SK-N-SH (cell line): ENCODE measurements at regions not wholly inside any gene's neighbourhood (a gene's known extent, or its start where the extent isn't known, plus 50 kb on each side); places are given as distances from the start of the nearest gene placed in this dataset.

ENCODE experiments used
- CTCF ChIP-seq: fragments of 200-600 bp; sonication (generic); IDR thresholded peaks from 2 replicates; pipeline ENCODE4 v1.6.1; 2017; ENCODE audit warnings: antibody characterized with exemption, mild to moderate bottlenecking, moderate library complexity
- EP300 ChIP-seq, 2 experiments: IDR thresholded peaks; 2 replicates each; pipeline versions ENCODE4 v1.4.0 to v1.6.1; 2012; ENCODE audit warnings: borderline replicate concordance in 1 of 2, low read depth in 1 of 2, low read length in 1 of 2
- FOSL2 ChIP-seq: IDR thresholded peaks from 2 replicates; pipeline ENCODE4 v1.4.0; 2012; ENCODE audit warnings: low read depth, mild to moderate bottlenecking, moderate library complexity, borderline replicate concordance
- RAD21 ChIP-seq: IDR thresholded peaks from 2 replicates; pipeline ENCODE4 v1.6.1; 2012; ENCODE audit warnings: mild to moderate bottlenecking, low read length
- SIN3A ChIP-seq: IDR thresholded peaks from 2 replicates; pipeline ENCODE4 v1.6.1; 2012; ENCODE audit warnings: low read depth, mild to moderate bottlenecking, low read length, moderate library complexity, borderline replicate concordance
- USF2 ChIP-seq: fragments of 150-350 bp; IDR thresholded peaks from 2 replicates; pipeline ENCODE4 v1.6.1; 2017; ENCODE audit warnings: antibody characterized with exemption, low read length, low read depth, borderline replicate concordance

GRCh38 chr17:65394811-65395472 is 166.5 kb downstream of the AXIN2 start:
- TF ChIP-seq FOSL2 = no peak
- TF ChIP-seq SIN3A = no peak
- no peak for TF ChIP-seq CTCF
- no peak for TF ChIP-seq USF2
- TF ChIP-seq RAD21 = no peak
- no peak for TF ChIP-seq EP300 (IDR thresholded peaks at IDR 0.05; ENCODE audit: borderline replicate concordance in 1 of 2, low read depth in 1 of 2, low read length in 1 of 2)
